ENCODE measurements at regions not wholly inside any gene's neighbourhood (a gene's known extent, or its start where the extent isn't known, plus 50 kb on each side); places are given as distances from the start of the nearest gene placed in this dataset.

- H3K9me3 ChIP-seq, result no peaks in the 10 kb centered on the region
- DNase-seq, result no peak
- intact Hi-C loops (cut with DNase I), result no loop called here
Observed at GRCh38 chr22:49255154-49255553, 572.5 kb downstream of the BRD1 start.

GRCh38 chr22:49253656-49254055 is 574.0 kb downstream of the BRD1 start:
- intact Hi-C loops (cut with DNase I), result no loop called here
- H3K36me3 ChIP-seq, result no peaks in the 10 kb centered on the region
- H3K27me3 ChIP-seq, result peaks cover 0 to 42% of the 10 kb centered on the region in 2 donors
- H3K4me3 ChIP-seq, result no peak overlapping the region
- H3K9me3 ChIP-seq, result no peaks in the 10 kb centered on the region
- TF ChIP-seq CTCF (IDR thresholded peaks at IDR 0.05), result no peak
- no peaks in the 10 kb centered on the region for H3K4me1 ChIP-seq
- H3K27ac ChIP-seq, result no peak overlapping the region
- DNase-seq (no peak), ATAC-seq (no peak)

More at GRCh38 chr22:49255154-49255553, 572.5 kb downstream of the BRD1 start:
- no peaks in the 10 kb centered on the region for H3K36me3 ChIP-seq
- peaks cover 0 to 42% of the 10 kb centered on the region in 2 donors for H3K27me3 ChIP-seq
- TF ChIP-seq CTCF (IDR thresholded peaks at IDR 0.05), result no peak
- ATAC-seq, result no peak
- H3K4me3 ChIP-seq, result no peak overlapping the region
- H3K4me1 ChIP-seq, result no peaks in the 10 kb centered on the region
- H3K27ac ChIP-seq, result no peak overlapping the region

GRCh38 chr22:49251371-49251770 is 576.3 kb downstream of the BRD1 start:
- H3K9me3 ChIP-seq, result no peaks in the 10 kb centered on the region
- H3K4me3 ChIP-seq, result no peak overlapping the region
- no peaks in the 10 kb centered on the region for H3K36me3 ChIP-seq
- no peak for TF ChIP-seq CTCF (IDR thresholded peaks at IDR 0.05)
- H3K4me1 ChIP-seq, result no peaks in the 10 kb centered on the region
- H3K27ac ChIP-seq, result no peak overlapping the region
- DNase-seq (no peak), ATAC-seq (no peak)
- intact Hi-C loops (cut with DNase I), result no loop called here
- H3K27me3 ChIP-seq, result peaks cover 0 to 38% of the 10 kb centered on the region in 2 donors

GRCh38 chr22:49247194-49247924 is 580.3 kb downstream of the BRD1 start:
- no peak for TF ChIP-seq CTCF (IDR thresholded peaks at IDR 0.05)
- intact Hi-C loops (cut with DNase I), result no loop called here
- ATAC-seq (no peak), DNase-seq (no peak)
- no peak overlapping the region for H3K27ac ChIP-seq
- no peaks in the 10 kb centered on the region for H3K9me3 ChIP-seq
- H3K27me3 ChIP-seq, result peaks cover 0 to 20% of the 10 kb centered on the region in 2 donors
- H3K36me3 ChIP-seq, result no peaks in the 10 kb centered on the region
- H3K4me1 ChIP-seq, result no peaks in the 10 kb centered on the region
- H3K4me3 ChIP-seq, result no peak overlapping the region

GRCh38 chr22:49244466-49245420 is 582.9 kb downstream of the BRD1 start:
- no peak for ATAC-seq
- no peak for DNase-seq
- H3K4me3 ChIP-seq, result no peak overlapping the region
- H3K27me3 ChIP-seq, result peaks cover 0 to 15% of the 10 kb centered on the region in 2 donors
- no peaks in the 10 kb centered on the region for H3K4me1 ChIP-seq
- intact Hi-C loops (cut with DNase I), result no loop called here
- TF ChIP-seq CTCF (IDR thresholded peaks at IDR 0.05), result no peak
- H3K27ac ChIP-seq, result no peak overlapping the region
- H3K36me3 ChIP-seq, result no peaks in the 10 kb centered on the region
- no peaks in the 10 kb centered on the region for H3K9me3 ChIP-seq

All from left lung (tissue), 4 donors.